Activated CD4-positive, alpha-beta T cell treated with anti-CD3 and anti-CD28 coated beads for 48 hours (primary cell): ENCODE measurements at regions not wholly inside any gene's neighbourhood (a gene's known extent, or its start where the extent isn't known, plus 50 kb on each side); places are given as distances from the start of the nearest gene placed in this dataset.

ENCODE experiments used
- DNase-seq: peaks from one replicate; pipeline ENCODE4 v3.0.0-alpha.2; 2020

- DNase-seq = no peak
Measured at GRCh38 chr4:108327642-108328382, 159.1 kb upstream of the LEF1 start.

- DNase-seq = no peak
Measured at GRCh38 chr4:108325561-108325960, 156.8 kb upstream of the LEF1 start.

GRCh38 chr4:108324450-108324849, 155.7 kb upstream of the LEF1 start:
- DNase-seq = no peak

GRCh38 chr4:108322497-108322896, 153.8 kb upstream of the LEF1 start:
- no peak for DNase-seq

GRCh38 chr4:108320061-108320460, 151.3 kb upstream of the LEF1 start:
- no peak for DNase-seq

GRCh38 chr4:108317377-108317776, 148.6 kb upstream of the LEF1 start:
- no peak for DNase-seq

GRCh38 chr4:108315694-108316093, 147.0 kb upstream of the LEF1 start:
- DNase-seq = no peak

- DNase-seq = no peak
Measured at GRCh38 chr4:108314900-108315589, 146.3 kb upstream of the LEF1 start.

GRCh38 chr4:108313546-108314339, 145.0 kb upstream of the LEF1 start:
- DNase-seq = no peak

GRCh38 chr4:108311313-108311712, 142.6 kb upstream of the LEF1 start:
- DNase-seq = no peak

- DNase-seq = no peak
Measured at GRCh38 chr4:108303488-108304177, 134.9 kb upstream of the LEF1 start.

- no peak for DNase-seq
Measured at GRCh38 chr4:108301545-108302251, 133.0 kb upstream of the LEF1 start.

- DNase-seq = no peak
Measured at GRCh38 chr4:108297605-108298004, 128.9 kb upstream of the LEF1 start.

- no peak for DNase-seq
Measured at GRCh38 chr4:108292229-108292628, 123.5 kb upstream of the LEF1 start.

- no peak for DNase-seq
Measured at GRCh38 chr4:108291137-108291536, 122.4 kb upstream of the LEF1 start.

GRCh38 chr4:108287834-108288413, 119.2 kb upstream of the LEF1 start:
- no peak for DNase-seq

GRCh38 chr4:108280072-108280471, 111.3 kb upstream of the LEF1 start:
- no peak for DNase-seq

- DNase-seq = no peak
Measured at GRCh38 chr4:108276690-108277089, 108.0 kb upstream of the LEF1 start.

- no peak for DNase-seq
Measured at GRCh38 chr4:108272986-108273385, 104.3 kb upstream of the LEF1 start.

- DNase-seq = no peak
Measured at GRCh38 chr4:108272561-108272960, 103.8 kb upstream of the LEF1 start.

- DNase-seq = no peak
Measured at GRCh38 chr4:108272046-108272445, 103.3 kb upstream of the LEF1 start.
